ENCODE measurements at regions not wholly inside any gene's neighbourhood (a gene's known extent, or its start where the extent isn't known, plus 50 kb on each side); places are given as distances from the start of the nearest gene placed in this dataset.

- no peak overlapping the region for H3K4me3 ChIP-seq (ENCODE audit: low read depth, low read length)
- H3K27ac ChIP-seq, result no peak overlapping the region
- DNase-seq, result no peak
- TF ChIP-seq, protein P1, sequence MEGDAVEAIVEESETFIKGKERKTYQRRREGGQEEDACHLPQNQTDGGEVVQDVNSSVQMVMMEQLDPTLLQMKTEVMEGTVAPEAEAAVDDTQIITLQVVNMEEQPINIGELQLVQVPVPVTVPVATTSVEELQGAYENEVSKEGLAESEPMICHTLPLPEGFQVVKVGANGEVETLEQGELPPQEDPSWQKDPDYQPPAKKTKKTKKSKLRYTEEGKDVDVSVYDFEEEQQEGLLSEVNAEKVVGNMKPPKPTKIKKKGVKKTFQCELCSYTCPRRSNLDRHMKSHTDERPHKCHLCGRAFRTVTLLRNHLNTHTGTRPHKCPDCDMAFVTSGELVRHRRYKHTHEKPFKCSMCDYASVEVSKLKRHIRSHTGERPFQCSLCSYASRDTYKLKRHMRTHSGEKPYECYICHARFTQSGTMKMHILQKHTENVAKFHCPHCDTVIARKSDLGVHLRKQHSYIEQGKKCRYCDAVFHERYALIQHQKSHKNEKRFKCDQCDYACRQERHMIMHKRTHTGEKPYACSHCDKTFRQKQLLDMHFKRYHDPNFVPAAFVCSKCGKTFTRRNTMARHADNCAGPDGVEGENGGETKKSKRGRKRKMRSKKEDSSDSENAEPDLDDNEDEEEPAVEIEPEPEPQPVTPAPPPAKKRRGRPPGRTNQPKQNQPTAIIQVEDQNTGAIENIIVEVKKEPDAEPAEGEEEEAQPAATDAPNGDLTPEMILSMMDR (IDR thresholded peaks at IDR 0.05; ENCODE audit: low read depth, low read length, missing control alignments), result no peak
- no peaks in the 10 kb centered on the region for H3K27me3 ChIP-seq (replicated peaks)
- in situ Hi-C loops (cut with HindIII; ENCODE audit: low pct_ligation_motif_present, low sequenced_read_pairs), result no loop called here
- no peaks in the 10 kb centered on the region for H3K36me3 ChIP-seq (replicated peaks)
Measured at GRCh38 chr6:14966096-14966905, 279.6 kb upstream of the JARID2 start.

- Histone ChIP-seq H3K4me3 (ENCODE audit: low read depth, low read length) (no peak overlapping the region), H3K27me3 (replicated peaks) (no peaks in the 10 kb centered on the region), H3K27ac (no peak overlapping the region), H3K36me3 (replicated peaks) (no peaks in the 10 kb centered on the region)
- TF ChIP-seq, protein P1 (IDR thresholded peaks at IDR 0.05; ENCODE audit: low read depth, low read length, missing control alignments), result no peak
- no peak for DNase-seq
- in situ Hi-C loops (cut with HindIII; ENCODE audit: low pct_ligation_motif_present, low sequenced_read_pairs), result no loop called here
Measured at GRCh38 chr6:14966906-14967711, 278.8 kb upstream of the JARID2 start.

DNA sequence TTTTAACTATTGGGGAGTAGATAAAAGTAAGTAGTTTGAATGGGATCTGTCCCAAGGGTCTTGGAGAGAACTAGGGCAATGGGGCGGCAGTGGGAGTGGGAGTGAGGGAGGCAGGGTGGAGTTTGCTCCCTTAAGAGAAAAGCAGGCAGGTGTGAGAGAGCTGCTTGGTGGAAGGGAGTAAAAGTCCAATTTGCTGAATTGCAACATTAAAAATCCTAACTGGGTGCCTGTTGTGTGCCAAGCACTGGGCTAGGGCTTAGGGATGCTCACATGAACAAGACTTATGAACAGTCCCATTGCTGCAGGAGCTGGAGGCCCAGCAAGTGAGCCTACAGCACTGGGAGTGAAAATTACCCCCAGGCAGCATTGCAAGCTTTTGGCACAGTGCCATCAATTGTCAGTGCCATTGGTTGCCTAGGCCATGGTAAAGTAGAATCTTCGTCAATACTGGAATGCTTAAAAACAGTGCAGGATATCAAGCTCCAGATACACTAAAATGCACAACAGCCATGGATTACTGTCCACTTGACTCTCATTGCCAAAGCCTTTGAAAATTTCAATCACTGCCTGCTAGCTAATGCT, 277.7 kb upstream of the JARID2 start:
- Histone ChIP-seq H3K36me3 (replicated peaks) (no peaks in the 10 kb centered on the region), H3K4me3 (ENCODE audit: low read depth, low read length) (no peak overlapping the region), H3K27me3 (replicated peaks) (no peaks in the 10 kb centered on the region), H3K27ac (no peak overlapping the region)
- TF ChIP-seq, protein P1 (IDR thresholded peaks at IDR 0.05; ENCODE audit: low read depth, low read length, missing control alignments), result no peak
- no peak for DNase-seq
- in situ Hi-C loops (cut with HindIII; ENCODE audit: low pct_ligation_motif_present, low sequenced_read_pairs), result no loop called here

- H3K27ac ChIP-seq, result no peak overlapping the region
- H3K36me3 ChIP-seq (replicated peaks), result no peaks in the 10 kb centered on the region
- TF ChIP-seq, protein P1 (IDR thresholded peaks at IDR 0.05; ENCODE audit: low read depth, low read length, missing control alignments), result no peak
- no peak for DNase-seq
- in situ Hi-C loops (cut with HindIII; ENCODE audit: low pct_ligation_motif_present, low sequenced_read_pairs), result no loop called here
- H3K4me3 ChIP-seq (ENCODE audit: low read depth, low read length), result no peak overlapping the region
- H3K27me3 ChIP-seq (replicated peaks), result no peaks in the 10 kb centered on the region
Measured at GRCh38 chr6:14969126-14969525, 276.7 kb upstream of the JARID2 start.

- H3K27ac ChIP-seq, result no peak overlapping the region
- no peak overlapping the region for H3K4me3 ChIP-seq (ENCODE audit: low read depth, low read length)
- DNase-seq, result no peak
- TF ChIP-seq, protein P1 (IDR thresholded peaks at IDR 0.05; ENCODE audit: low read depth, low read length, missing control alignments), result no peak
- in situ Hi-C loops (cut with HindIII; ENCODE audit: low pct_ligation_motif_present, low sequenced_read_pairs), result no loop called here
- no peaks in the 10 kb centered on the region for H3K27me3 ChIP-seq (replicated peaks)
- no peaks in the 10 kb centered on the region for H3K36me3 ChIP-seq (replicated peaks)
Measured at GRCh38 chr6:14972379-14973067, 273.3 kb upstream of the JARID2 start.
